ENCODE measurements at regions not wholly inside any gene's neighbourhood (a gene's known extent, or its start where the extent isn't known, plus 50 kb on each side); places are given as distances from the start of the nearest gene placed in this dataset.

GRCh38 chr5:127998950-127999615 lies 84.5 kb upstream of the SLC12A2 start:
- Histone ChIP-seq H2AFZ (ENCODE audit: low read depth) (no peak overlapping the region), H3K9me3 (no peaks in the 10 kb centered on the region), H3K9me2 (no peaks in the 10 kb centered on the region), H3F3A (replicated peaks; ENCODE audit: insufficient read depth) (no peaks in the 10 kb centered on the region), H3K9ac (no peak overlapping the region), H3K4me2 (no peak overlapping the region), H3K27me3 (ENCODE audit: insufficient read depth) (no peaks in the 10 kb centered on the region), H4K20me1 (ENCODE audit: insufficient read depth) (no peaks in the 10 kb centered on the region), H3K36me3 (replicated peaks in 1 of 2; ENCODE audit: control insufficient read depth in 1 of 2, insufficient read depth in 2 of 2, low read length in 1 of 2) (no peaks in the 10 kb centered on the region), H3K4me1 (ENCODE audit: control insufficient read depth in 1 of 2, insufficient read depth in 2 of 2, low read depth in 1 of 2, low read length in 1 of 2) (no peaks in the 10 kb centered on the region), H3K4me3 (ENCODE audit: low read depth in 2 of 2, low read length in 1 of 2) (no peak overlapping the region), H3K27ac (ENCODE audit: low read depth in 2 of 2, low read length in 1 of 2) (no peak overlapping the region), H3K79me2 (ENCODE audit: insufficient read depth) (no peaks in the 10 kb centered on the region)
- CTCF ChIA-PET, result interaction anchor here (1.2 kb wide), 1 partner anchor 9 kb away, joined by 3 read pairs; no protein-coding TSS in a partner anchor
- POLR2A ChIA-PET, result no interaction called here
- TF ChIP-seq JUND (IDR thresholded peaks at IDR 0.05) (no peak), TEAD4 (IDR thresholded peaks at IDR 0.05; ENCODE audit: borderline replicate concordance, insufficient read depth) (no peak), USF2 (IDR thresholded peaks at IDR 0.05; ENCODE audit: borderline replicate concordance, low read depth, low read length) (no peak), FOXJ3 (CRISPR knock-in tag; IDR thresholded peaks at IDR 0.05) (no peak), RFX5 (IDR thresholded peaks at IDR 0.05; ENCODE audit: low read length) (no peak), CTCF (IDR thresholded peaks at IDR 0.05) (no peak), SMC3 (IDR thresholded peaks at IDR 0.05; ENCODE audit: low read depth, low read length) (no peak)
- 92% methylated on average over 3 of the region's 3 CpGs for WGBS (ENCODE audit: low lambda C conversion rate)
- DNase-seq, result no peak

- no peaks in the 10 kb centered on the region for H3K27me3 ChIP-seq (ENCODE audit: insufficient read depth)
- no peaks in the 10 kb centered on the region for H3K9me3 ChIP-seq
- no peak overlapping the region for H3K4me2 ChIP-seq
- H3K4me1 ChIP-seq (ENCODE audit: control insufficient read depth in 1 of 2, insufficient read depth in 2 of 2, low read depth in 1 of 2, low read length in 1 of 2), result no peaks in the 10 kb centered on the region
- ChIA-PET CTCF (interaction anchor here (1.2 kb wide), 1 partner anchor 8 kb away, joined by 3 read pairs; no protein-coding TSS in a partner anchor), POLR2A (no interaction called here)
- no peaks in the 10 kb centered on the region for H3K36me3 ChIP-seq (replicated peaks in 1 of 2; ENCODE audit: control insufficient read depth in 1 of 2, insufficient read depth in 2 of 2, low read length in 1 of 2)
- no peak for DNase-seq
- H3K9me2 ChIP-seq, result no peaks in the 10 kb centered on the region
- no peak overlapping the region for H2AFZ ChIP-seq (ENCODE audit: low read depth)
- H3K27ac ChIP-seq (ENCODE audit: low read depth in 2 of 2, low read length in 1 of 2), result no peak overlapping the region
- 100% methylated on average over 1 of the region's 1 CpG for WGBS (ENCODE audit: low lambda C conversion rate)
- H4K20me1 ChIP-seq (ENCODE audit: insufficient read depth), result no peaks in the 10 kb centered on the region
- no peak overlapping the region for H3K4me3 ChIP-seq (ENCODE audit: low read depth in 2 of 2, low read length in 1 of 2)
- H3K79me2 ChIP-seq (ENCODE audit: insufficient read depth), result no peaks in the 10 kb centered on the region
- no peak overlapping the region for H3K9ac ChIP-seq
- TF ChIP-seq RAD21 (IDR thresholded peaks at IDR 0.05; ENCODE audit: low read length) (no peak), REST (IDR thresholded peaks at IDR 0.05; ENCODE audit: low read depth, low read length) (no peak), CTCF (IDR thresholded peaks at IDR 0.05) (no peak), USF2 (IDR thresholded peaks at IDR 0.05; ENCODE audit: borderline replicate concordance, low read depth, low read length) (no peak), EP300 (IDR thresholded peaks at IDR 0.05; ENCODE audit: borderline replicate concordance in 1 of 2, low read depth in 1 of 2, low read length in 1 of 2) (no peak), TEAD4 (IDR thresholded peaks at IDR 0.05; ENCODE audit: borderline replicate concordance, insufficient read depth) (no peak), RCOR1 (IDR thresholded peaks at IDR 0.05; ENCODE audit: low read length) (no peak), NRF1 (IDR thresholded peaks at IDR 0.05; ENCODE audit: low read depth, low read length) (no peak), RFX5 (IDR thresholded peaks at IDR 0.05; ENCODE audit: low read length) (no peak), IRF3 (IDR thresholded peaks at IDR 0.05; ENCODE audit: low read depth, low read length) (no peak), FOXM1 (IDR thresholded peaks at IDR 0.05; ENCODE audit: low read depth) (no peak), ELF1 (IDR thresholded peaks at IDR 0.05) (no peak)
- no peaks in the 10 kb centered on the region for H3F3A ChIP-seq (replicated peaks; ENCODE audit: insufficient read depth)
These were observed 83.7 kb upstream of the SLC12A2 start for GRCh38 chr5:127999909-128000308.
